GM19438 (cell line): ENCODE measurements at regions not wholly inside any gene's neighbourhood (a gene's known extent, or its start where the extent isn't known, plus 50 kb on each side); places are given as distances from the start of the nearest gene placed in this dataset.
"Not testable (repeated sequence)": the region's sequence is repeated elsewhere in the genome, so short reads cannot be mapped to it uniquely, and the experiment has no call there.

Source experiments
- ATAC-seq: cut with Tn5 transposase; IDR thresholded peaks from one replicate; pipeline ENCODE4 v1.9.1; 2021; ENCODE audit warnings: low read depth; ENCODE audit not compliant: unreplicated experiment

- ATAC-seq = no peak
Observed at GRCh38 chr3:153785901-153786300, 335.3 kb upstream of the ARHGEF26 start.

- ATAC-seq = no peak
Observed at GRCh38 chr3:153789380-153789779, 331.8 kb upstream of the ARHGEF26 start.

- not testable (repeated sequence) for ATAC-seq
Observed at GRCh38 chr3:153797056-153797455, 324.1 kb upstream of the ARHGEF26 start.

- no peak for ATAC-seq
Observed at GRCh38 chr3:153809097-153809496, 312.1 kb upstream of the ARHGEF26 start.

- no peak for ATAC-seq
Observed at GRCh38 chr3:153818338-153818737, 302.9 kb upstream of the ARHGEF26 start.

- ATAC-seq = no peak
Observed at GRCh38 chr3:153820035-153820434, 301.2 kb upstream of the ARHGEF26 start.

- not testable (repeated sequence) for ATAC-seq
Observed at GRCh38 chr3:153828346-153828745, 292.8 kb upstream of the ARHGEF26 start.

GRCh38 chr3:153829606-153830170 lies 291.5 kb upstream of the ARHGEF26 start:
- ATAC-seq = no peak

GRCh38 chr3:153830552-153830951 lies 290.6 kb upstream of the ARHGEF26 start:
- ATAC-seq = no peak

GRCh38 chr3:153835540-153835939 lies 285.6 kb upstream of the ARHGEF26 start:
- peak; percentile 65 for ATAC-seq

- no peak for ATAC-seq
Observed at GRCh38 chr3:153840487-153840886, 280.7 kb upstream of the ARHGEF26 start.

- no peak for ATAC-seq
Observed at GRCh38 chr3:153843994-153844393, 277.2 kb upstream of the ARHGEF26 start.

- no peak for ATAC-seq
Observed at GRCh38 chr3:153845311-153845710, 275.9 kb upstream of the ARHGEF26 start.

GRCh38 chr3:153848702-153849101 lies 272.5 kb upstream of the ARHGEF26 start:
- ATAC-seq = no peak

GRCh38 chr3:153852355-153852754 lies 268.8 kb upstream of the ARHGEF26 start:
- ATAC-seq = no peak

- ATAC-seq = no peak
Observed at GRCh38 chr3:153853163-153853562, 268.0 kb upstream of the ARHGEF26 start.

- ATAC-seq = peak; percentile 82
Observed at GRCh38 chr3:153855772-153856171, 265.4 kb upstream of the ARHGEF26 start.

- ATAC-seq = no peak
Observed at GRCh38 chr3:153856932-153857331, 264.3 kb upstream of the ARHGEF26 start.

GRCh38 chr3:153864793-153865192 lies 256.4 kb upstream of the ARHGEF26 start:
- no peak for ATAC-seq

- ATAC-seq = no peak
Observed at GRCh38 chr3:153866901-153867300, 254.3 kb upstream of the ARHGEF26 start.

GRCh38 chr3:153874348-153874747 lies 246.8 kb upstream of the ARHGEF26 start:
- not testable (repeated sequence) for ATAC-seq

GRCh38 chr3:153880493-153880892 lies 240.7 kb upstream of the ARHGEF26 start:
- no peak for ATAC-seq

GRCh38 chr3:153881201-153881600 lies 240.0 kb upstream of the ARHGEF26 start:
- ATAC-seq = no peak
